Large intestine (tissue), 3 donors: ENCODE measurements at regions not wholly inside any gene's neighbourhood (a gene's known extent, or its start where the extent isn't known, plus 50 kb on each side); places are given as distances from the start of the nearest gene placed in this dataset.
"Not testable (repeated sequence)": the region's sequence is repeated elsewhere in the genome, so short reads cannot be mapped to it uniquely, and the experiment has no call there.

Experiments
- DNase-seq, 2 donors: peaks; one replicate each; pipeline versions ENCODE4 v3.0.0 to v3.0.0-alpha.2; 2013
- H3K27ac ChIP-seq: one replicate; pipeline ENCODE4 v1.5.1; 2013; ENCODE audit warnings: low read length
- H3K27me3 ChIP-seq: 2 replicates; pipeline ENCODE4 v1.6.1; 2013; ENCODE audit warnings: low read length; ENCODE audit not compliant: control insufficient read depth, insufficient read depth
- H3K36me3 ChIP-seq: 2 replicates; pipeline ENCODE4 v1.6.1; 2013; ENCODE audit warnings: low read length; ENCODE audit not compliant: control insufficient read depth, insufficient read depth
- H3K4me1 ChIP-seq: one replicate; pipeline ENCODE4 v1.6.1; 2013; ENCODE audit warnings: low read length; ENCODE audit not compliant: control insufficient read depth, insufficient read depth
- H3K4me3 ChIP-seq: one replicate; pipeline ENCODE4 v1.5.1; 2013; ENCODE audit warnings: low read length
- H3K9me3 ChIP-seq: one replicate; pipeline ENCODE4 v1.6.1; 2013; ENCODE audit warnings: mild to moderate bottlenecking, low read depth, low read length, moderate library complexity; ENCODE audit not compliant: control insufficient read depth
- WGBS: methylation state at CpG from one replicate; pipeline ENCODE4 v1.1.5; 2013; ENCODE audit warnings: low lambda C conversion rate; ENCODE audit not compliant: insufficient coverage; 5-methylcytosine and 5-hydroxymethylcytosine counted together

DNA sequence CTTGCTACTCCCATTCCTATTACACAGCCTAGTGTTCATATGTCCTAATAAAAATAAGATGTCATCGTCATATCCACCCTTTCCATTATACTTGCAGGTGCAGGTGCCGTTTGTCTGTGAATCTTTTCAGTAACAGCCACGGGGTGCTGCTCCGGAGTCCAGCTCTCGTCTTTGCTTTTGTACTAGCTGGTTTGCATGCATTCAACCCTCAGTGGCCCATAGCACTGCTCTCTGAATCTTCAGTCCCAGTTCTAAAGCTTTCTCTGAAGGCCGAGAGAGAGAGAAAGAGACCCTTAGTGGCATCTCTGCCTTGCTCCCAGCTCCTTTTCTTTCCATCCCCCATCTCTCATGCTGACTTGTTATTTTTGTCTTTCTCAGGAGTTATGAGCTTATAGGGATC lies 468.5 kb downstream of the TMEM232 start:
- H3K9me3 ChIP-seq: no peaks in the 10 kb centered on the region
- DNase-seq: peak in 1 of 2 donors; percentile 3
- no peaks in the 10 kb centered on the region for H3K27me3 ChIP-seq
- WGBS: 95% methylated on average over 4 of the region's 6 CpGs
- H3K4me1 ChIP-seq: no peaks in the 10 kb centered on the region
- no peak overlapping the region for H3K4me3 ChIP-seq
- no peaks in the 10 kb centered on the region for H3K36me3 ChIP-seq
- no peak overlapping the region for H3K27ac ChIP-seq

DNA sequence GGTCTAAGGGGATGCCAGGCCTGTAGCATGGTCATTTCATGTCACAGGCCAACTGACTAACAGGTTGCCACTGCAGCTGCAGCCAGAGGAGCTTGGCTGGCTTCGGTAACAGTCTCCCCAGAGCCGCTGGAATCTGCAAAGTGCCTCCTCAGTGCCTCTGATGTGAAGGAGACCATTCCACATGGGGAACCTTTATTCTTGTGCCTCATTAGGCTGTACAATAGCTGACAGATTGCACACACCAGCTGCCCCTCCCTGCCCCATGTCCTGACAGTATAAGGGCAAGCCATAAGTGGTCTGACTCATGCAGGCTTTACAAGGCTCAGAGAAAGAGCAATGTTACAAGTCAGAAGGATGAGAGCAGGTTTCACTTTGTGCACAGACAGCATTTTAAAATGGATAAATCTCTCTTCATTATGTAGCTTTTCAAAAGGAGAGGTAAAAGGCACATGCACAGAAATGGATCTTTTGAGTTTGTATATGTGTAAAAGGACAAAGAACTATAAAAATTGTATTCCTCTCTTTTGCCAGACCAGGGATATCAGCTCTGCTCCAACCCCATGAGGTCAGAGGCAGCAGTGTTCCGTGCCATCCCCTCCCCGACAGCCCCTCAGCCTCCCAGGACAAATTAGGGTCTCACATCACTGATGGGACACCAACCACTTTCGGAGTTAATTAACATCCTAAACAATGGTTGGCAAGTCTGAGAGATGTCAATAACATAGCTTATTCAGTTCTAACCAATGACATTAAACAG lies 467.8 kb downstream of the TMEM232 start:
- Histone ChIP-seq H3K4me1 (no peaks in the 10 kb centered on the region), H3K9me3 (no peaks in the 10 kb centered on the region), H3K36me3 (no peaks in the 10 kb centered on the region), H3K4me3 (no peak overlapping the region), H3K27ac (no peak overlapping the region), H3K27me3 (no peaks in the 10 kb centered on the region)
- DNase-seq: peak; percentile 32 to 57
- no CpG with 5 or more reads among the region's 5 CpGs for WGBS

DNA sequence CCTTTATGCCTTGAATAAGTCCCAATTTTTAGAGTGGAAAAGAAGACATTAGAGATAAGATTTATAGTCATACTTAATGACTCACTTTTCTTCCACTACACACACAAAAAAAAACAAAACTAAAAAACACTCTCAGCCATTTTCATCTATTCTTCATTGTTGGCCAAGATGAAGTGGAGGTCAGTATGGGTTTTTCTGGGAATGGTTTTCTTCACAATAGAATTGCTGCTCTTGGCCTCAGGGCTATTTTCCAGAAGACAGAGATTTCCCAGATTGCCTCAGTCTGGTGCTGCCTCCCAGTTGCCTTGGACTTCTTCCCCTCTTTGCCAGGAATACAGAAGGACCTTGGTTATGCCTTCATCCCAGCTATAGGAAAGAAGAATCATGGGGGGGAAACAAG lies 463.7 kb downstream of the TMEM232 start:
- no peaks in the 10 kb centered on the region for H3K27me3 ChIP-seq
- no peaks in the 10 kb centered on the region for H3K9me3 ChIP-seq
- H3K36me3 ChIP-seq: no peaks in the 10 kb centered on the region
- no peak overlapping the region for H3K4me3 ChIP-seq
- no peaks in the 10 kb centered on the region for H3K4me1 ChIP-seq
- H3K27ac ChIP-seq: no peak overlapping the region
- DNase-seq: no peak

DNA sequence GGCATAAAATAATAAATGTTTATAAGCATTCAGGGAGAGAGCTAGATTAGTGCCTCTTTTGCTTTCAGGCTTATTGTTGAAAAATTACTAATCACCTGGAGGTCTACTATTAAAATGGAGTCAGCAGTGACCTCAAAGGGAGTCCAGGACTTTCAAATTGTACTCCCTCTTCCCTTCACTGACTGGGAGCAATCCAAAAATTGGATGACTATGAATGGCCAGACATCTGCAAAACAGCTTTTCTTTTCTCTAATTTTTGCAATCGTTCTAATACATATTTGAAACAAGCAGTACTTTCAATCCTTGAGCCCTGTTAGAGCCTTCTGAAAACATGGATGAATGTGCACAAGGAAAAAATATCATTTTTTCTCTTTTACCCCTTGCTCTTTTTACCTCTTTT lies 461.8 kb downstream of the TMEM232 start:
- Histone ChIP-seq H3K9me3 (no peaks in the 10 kb centered on the region), H3K4me1 (no peaks in the 10 kb centered on the region), H3K27ac (no peak overlapping the region), H3K27me3 (no peaks in the 10 kb centered on the region), H3K36me3 (no peaks in the 10 kb centered on the region), H3K4me3 (no peak overlapping the region)
- no peak for DNase-seq
- WGBS: no CpG with 5 or more reads among the region's 1 CpG

DNA sequence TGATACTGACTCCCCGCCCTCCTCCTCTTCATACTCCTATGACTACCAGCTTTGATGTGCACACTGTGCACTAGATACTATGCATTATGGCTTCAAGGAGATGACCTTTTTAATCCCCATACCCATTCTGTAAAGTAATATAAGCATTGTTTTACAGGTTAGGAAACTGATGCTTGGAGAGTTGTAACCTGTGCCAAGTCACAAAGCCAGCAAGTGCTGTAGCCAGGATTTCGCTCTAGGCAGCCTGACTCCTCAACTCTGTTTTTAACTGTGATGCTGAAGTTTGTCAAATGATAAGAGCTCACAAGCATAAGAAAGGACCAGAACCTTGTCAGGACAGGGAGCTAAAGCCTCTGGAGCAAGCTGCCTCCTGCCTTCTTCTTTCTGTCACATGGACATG lies 461.3 kb downstream of the TMEM232 start:
- Histone ChIP-seq H3K27ac (no peak overlapping the region), H3K27me3 (no peaks in the 10 kb centered on the region), H3K4me3 (no peak overlapping the region), H3K4me1 (no peaks in the 10 kb centered on the region), H3K9me3 (no peaks in the 10 kb centered on the region), H3K36me3 (no peaks in the 10 kb centered on the region)
- no CpG with 5 or more reads among the region's 2 CpGs for WGBS
- DNase-seq: no peak

DNA sequence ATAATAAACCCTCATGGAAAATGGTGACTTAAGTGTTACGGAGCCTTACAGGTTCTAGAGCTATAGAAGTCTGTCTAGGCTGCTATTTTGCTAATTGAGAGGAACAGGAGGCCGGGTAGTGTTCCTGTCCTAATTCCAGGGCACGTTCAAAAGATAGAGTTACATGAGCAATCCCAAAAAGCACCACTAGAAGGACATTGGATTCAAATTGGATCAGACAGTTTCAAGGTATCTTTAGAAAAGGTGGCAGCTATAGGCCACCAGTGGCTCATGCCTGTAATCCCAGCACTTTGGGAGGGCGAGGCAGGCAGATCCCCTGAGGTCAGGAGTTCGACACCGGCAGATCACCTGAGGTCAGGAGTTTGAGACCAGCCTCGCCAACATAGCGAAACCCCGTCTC lies 458.8 kb downstream of the TMEM232 start:
- 67% methylated on average over 2 of the region's 9 CpGs for WGBS
- DNase-seq: no peak
- Histone ChIP-seq H3K36me3 (no peaks in the 10 kb centered on the region), H3K27ac (no peak overlapping the region), H3K4me3 (no peak overlapping the region), H3K9me3 (no peaks in the 10 kb centered on the region), H3K4me1 (no peaks in the 10 kb centered on the region), H3K27me3 (no peaks in the 10 kb centered on the region)

DNA sequence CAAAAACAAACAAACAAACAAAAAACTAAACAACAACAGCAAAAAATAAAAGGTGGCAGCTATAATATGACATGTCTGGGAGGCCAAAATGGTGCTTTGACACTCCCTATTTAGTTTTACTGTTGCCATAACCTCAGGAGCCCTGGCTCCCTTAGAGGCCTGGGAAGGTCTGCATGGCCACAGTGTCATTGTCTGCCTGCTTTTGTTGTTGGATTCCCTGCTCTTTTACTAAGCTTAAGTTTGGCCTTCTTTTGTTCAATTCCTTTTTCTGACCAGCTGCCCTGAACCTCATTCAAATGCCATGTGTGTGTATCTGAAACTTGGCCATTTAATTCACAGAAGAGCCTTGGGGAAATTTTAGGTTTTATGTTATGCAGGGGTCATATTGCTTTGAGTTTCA lies 458.2 kb downstream of the TMEM232 start:
- Histone ChIP-seq H3K9me3 (no peaks in the 10 kb centered on the region), H3K4me3 (no peak overlapping the region), H3K4me1 (no peaks in the 10 kb centered on the region), H3K27ac (no peak overlapping the region), H3K36me3 (no peaks in the 10 kb centered on the region), H3K27me3 (no peaks in the 10 kb centered on the region)
- no peak for DNase-seq

DNA sequence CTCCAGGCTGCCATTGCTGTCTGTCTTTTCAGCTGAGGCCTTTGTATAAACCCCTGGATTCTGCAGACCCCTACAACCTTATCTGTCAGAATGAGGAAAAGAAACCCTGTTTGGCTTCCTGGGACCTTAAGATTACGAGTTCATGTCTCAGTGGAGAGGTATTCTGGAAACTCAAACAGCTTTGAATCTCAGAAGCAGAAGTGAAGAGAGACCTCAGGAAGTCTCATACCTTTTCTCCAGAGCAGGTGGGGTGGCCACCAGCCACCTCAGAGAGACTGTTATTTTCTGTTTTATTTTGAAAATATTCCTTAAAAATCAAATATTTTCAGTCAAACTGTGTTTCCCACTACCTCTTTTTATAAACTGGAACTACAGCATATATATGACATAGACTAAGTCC lies 457.5 kb downstream of the TMEM232 start:
- DNase-seq: no peak
- Histone ChIP-seq H3K9me3 (no peaks in the 10 kb centered on the region), H3K4me3 (no peak overlapping the region), H3K4me1 (no peaks in the 10 kb centered on the region), H3K36me3 (no peaks in the 10 kb centered on the region), H3K27ac (no peak overlapping the region), H3K27me3 (no peaks in the 10 kb centered on the region)
- WGBS: 100% methylated on average over 1 of the region's 1 CpG

DNA sequence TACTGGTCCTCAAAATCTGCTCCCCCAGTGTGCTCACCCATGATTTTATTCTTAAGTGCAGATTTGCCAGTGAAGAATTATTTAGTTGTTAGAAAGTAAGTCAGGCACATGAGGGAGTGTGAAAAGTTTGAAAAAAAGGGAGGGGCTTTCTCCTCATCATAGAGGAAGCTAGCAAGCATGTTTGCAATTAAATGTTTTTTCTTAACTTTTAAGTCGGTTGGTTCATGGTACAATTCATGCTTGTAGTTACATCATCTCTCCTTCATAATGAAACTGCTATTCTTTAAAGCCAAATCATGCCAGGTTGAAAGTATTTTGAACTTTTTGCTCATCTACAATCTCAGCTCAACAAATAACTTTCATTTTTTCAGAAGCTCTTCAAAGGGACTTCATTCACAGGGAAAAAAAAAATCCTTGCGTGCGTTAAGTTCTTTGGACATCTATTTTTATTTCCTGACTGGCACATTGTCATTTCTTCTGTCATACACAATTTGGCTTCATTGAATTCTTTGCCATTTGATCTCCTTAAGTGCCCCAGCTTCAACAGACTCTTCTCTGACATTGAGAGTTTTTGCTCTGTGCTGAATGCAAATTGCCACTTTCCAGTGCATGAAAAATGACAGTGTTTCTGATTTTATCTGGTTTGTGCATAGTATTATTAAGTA lies 456.9 kb downstream of the TMEM232 start:
- DNase-seq: no peak
- no peaks in the 10 kb centered on the region for H3K9me3 ChIP-seq
- H3K27ac ChIP-seq: no peak overlapping the region
- no peaks in the 10 kb centered on the region for H3K27me3 ChIP-seq
- WGBS: 83% methylated on average over 3 of the region's 3 CpGs
- H3K4me1 ChIP-seq: no peaks in the 10 kb centered on the region
- no peaks in the 10 kb centered on the region for H3K36me3 ChIP-seq
- H3K4me3 ChIP-seq: no peak overlapping the region

DNA sequence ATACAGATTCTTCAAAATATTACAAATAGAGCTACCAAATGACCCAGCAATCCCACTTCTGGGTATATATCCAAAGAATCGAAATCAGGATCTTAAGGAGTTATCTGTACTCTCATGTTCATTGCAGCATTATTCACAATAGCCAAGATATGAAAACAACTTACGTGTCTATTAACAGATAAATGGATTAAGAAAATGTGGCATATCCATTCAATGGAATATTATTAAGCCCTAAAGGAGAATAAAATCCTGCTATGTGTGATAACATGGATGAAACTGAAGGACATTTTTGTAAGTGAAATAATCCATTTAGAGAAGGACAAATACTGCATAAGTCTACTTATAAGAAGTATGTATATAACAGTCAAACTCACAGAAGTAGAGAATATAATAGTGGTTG lies 450.6 kb downstream of the TMEM232 start:
- H3K36me3 ChIP-seq: no peaks in the 10 kb centered on the region
- H3K27ac ChIP-seq: no peak overlapping the region
- no peak overlapping the region for H3K4me3 ChIP-seq
- 100% methylated on average over 1 of the region's 2 CpGs for WGBS
- no peaks in the 10 kb centered on the region for H3K9me3 ChIP-seq
- H3K4me1 ChIP-seq: no peaks in the 10 kb centered on the region
- no peaks in the 10 kb centered on the region for H3K27me3 ChIP-seq
- no peak for DNase-seq

DNA sequence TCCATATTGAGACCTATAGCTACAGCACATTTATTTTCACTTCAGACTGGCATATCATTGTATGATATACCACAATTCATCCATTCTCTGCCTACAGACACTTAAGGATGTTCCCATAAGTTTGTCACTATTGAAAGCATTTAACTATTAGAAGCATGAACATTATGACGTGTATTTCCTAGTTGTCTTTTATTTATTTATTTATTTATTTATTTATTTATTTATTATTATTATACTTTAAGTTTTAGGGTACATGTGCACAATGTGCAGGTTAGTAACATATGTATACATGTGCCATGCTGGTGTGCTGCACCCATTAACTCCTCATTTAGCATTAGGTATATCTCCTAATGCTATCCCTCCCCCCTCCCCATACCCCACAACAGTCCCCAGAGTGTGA lies 448.0 kb downstream of the TMEM232 start:
- DNase-seq, H3K36me3 ChIP-seq, H3K4me1 ChIP-seq, H3K4me3 ChIP-seq, H3K27me3 ChIP-seq, H3K27ac ChIP-seq, H3K9me3 ChIP-seq: not testable (repeated sequence)
- 100% methylated on average over 1 of the region's 1 CpG for WGBS
